ENCODE measurements at regions not wholly inside any gene's neighbourhood (a gene's known extent, or its start where the extent isn't known, plus 50 kb on each side); places are given as distances from the start of the nearest gene placed in this dataset.
A peak's percentile ranks its signal among the peaks of the same experiment; 100 is the strongest.

- H3K27me3 ChIP-seq: no peaks in the 10 kb centered on the region
- H3K4me3 ChIP-seq: no peak overlapping the region
- H3K4me1 ChIP-seq: peaks cover 10 to 38% (median 21%) of the 10 kb centered on the region in 3 donors
- 100% methylated on average over 3 of the region's 3 CpGs for WGBS, 2 donors
- TF ChIP-seq CTCF (IDR thresholded peaks at IDR 0.05): no peak
- no peak for TF ChIP-seq POLR2A (IDR thresholded peaks at IDR 0.05)
- no peaks in the 10 kb centered on the region for H3K9me3 ChIP-seq
- no peaks in the 10 kb centered on the region for H3K36me3 ChIP-seq
- no peak for DNase-seq
- H3K27ac ChIP-seq: no peak overlapping the region
- intact Hi-C loops (cut with DNase I): no loop called here
Measured at GRCh38 chr12:14253496-14253895, 112.0 kb upstream of the ATF7IP start.

GRCh38 chr12:14254781-14255180 lies 110.7 kb upstream of the ATF7IP start:
- no peaks in the 10 kb centered on the region for H3K9me3 ChIP-seq
- H3K4me3 ChIP-seq: no peak overlapping the region
- H3K27me3 ChIP-seq: no peaks in the 10 kb centered on the region
- intact Hi-C loops (cut with DNase I): loop anchor here (5.0 kb wide), 1 partner anchor 113 kb away; the partner anchor contains the start of gene ATF7IP
- TF ChIP-seq CTCF (IDR thresholded peaks at IDR 0.05) (no peak), POLR2A (IDR thresholded peaks at IDR 0.05) (no peak)
- no peak for DNase-seq
- WGBS, 2 donors: 90 to 94% methylated on average over 6 of the region's 6 CpGs
- no peak overlapping the region for H3K27ac ChIP-seq
- peaks cover 14 to 43% (median 24%) of the 10 kb centered on the region in 3 donors for H3K4me1 ChIP-seq
- H3K36me3 ChIP-seq: no peaks in the 10 kb centered on the region

GRCh38 chr12:14256121-14256520 lies 109.4 kb upstream of the ATF7IP start:
- no peak for TF ChIP-seq POLR2A (IDR thresholded peaks at IDR 0.05)
- TF ChIP-seq CTCF (IDR thresholded peaks at IDR 0.05): no peak
- Histone ChIP-seq H3K36me3 (no peaks in the 10 kb centered on the region), H3K27ac (peak overlapping the region; percentile 86 to 96 (median 89)), H3K4me1 (peaks cover 26 to 56% (median 28%) of the 10 kb centered on the region in 3 donors), H3K27me3 (no peaks in the 10 kb centered on the region), H3K4me3 (no peak overlapping the region), H3K9me3 (no peaks in the 10 kb centered on the region)
- 43 to 48% methylated on average over 6 of the region's 6 CpGs for WGBS, 2 donors
- intact Hi-C loops (cut with DNase I): loop anchor here (5.0 kb wide), 1 partner anchor 111 kb away; the partner anchor contains the start of gene ATF7IP
- no peak for DNase-seq

- TF ChIP-seq CTCF (IDR thresholded peaks at IDR 0.05): peak; percentile 55 to 92 (median 82)
- TF ChIP-seq POLR2A (IDR thresholded peaks at IDR 0.05): no peak
- Histone ChIP-seq H3K27ac (peak overlapping the region; percentile 86 to 96 (median 89)), H3K9me3 (no peaks in the 10 kb centered on the region), H3K4me1 (peaks cover 29 to 62% (median 30%) of the 10 kb centered on the region in 3 donors), H3K4me3 (peak overlapping the region in 1 of 4 donors; percentile 46), H3K36me3 (no peaks in the 10 kb centered on the region), H3K27me3 (no peaks in the 10 kb centered on the region)
- WGBS, 2 donors: 44 to 52% methylated on average over 14 of the region's 15 CpGs
- intact Hi-C loops (cut with DNase I): loop anchor here (5.0 kb wide), 1 partner anchor 111 kb away; the partner anchor contains the start of gene ATF7IP
- DNase-seq: peak; percentile 20
Measured at GRCh38 chr12:14256555-14257169, 108.8 kb upstream of the ATF7IP start.

- no peaks in the 10 kb centered on the region for H3K36me3 ChIP-seq
- H3K4me3 ChIP-seq: peak overlapping the region in 3 of 4 donors; percentile 9 to 46 (median 10)
- H3K4me1 ChIP-seq: peaks cover 31 to 68% (median 34%) of the 10 kb centered on the region in 3 donors
- DNase-seq: no peak
- TF ChIP-seq POLR2A (IDR thresholded peaks at IDR 0.05) (no peak), CTCF (IDR thresholded peaks at IDR 0.05) (no peak)
- H3K9me3 ChIP-seq: no peaks in the 10 kb centered on the region
- 9% methylated on average over 7 of the region's 7 CpGs for WGBS, 2 donors
- H3K27ac ChIP-seq: peak overlapping the region; percentile 86 to 96 (median 89)
- intact Hi-C loops (cut with DNase I): loop anchor here (5.0 kb wide), 1 partner anchor 110 kb away; the partner anchor contains the start of gene ATF7IP
- H3K27me3 ChIP-seq: no peaks in the 10 kb centered on the region
Measured at GRCh38 chr12:14257303-14257733, 108.2 kb upstream of the ATF7IP start.

All from esophagus squamous epithelium (tissue), 5 donors.